Activated T-cell treated with anti-CD3 and anti-CD28 coated beads, Interleukin-2, amount 50 U/mL, for 24 hours (primary cell): ENCODE measurements at regions not wholly inside any gene's neighbourhood (a gene's known extent, or its start where the extent isn't known, plus 50 kb on each side); places are given as distances from the start of the nearest gene placed in this dataset.

Source experiments
- DNase-seq: peaks from one replicate; pipeline ENCODE4 v3.0.0-alpha.2; 2020
- H3K27ac Mint-ChIP-seq: 2 replicates; pipeline ENCODE4 v1.8.0; 2020; ENCODE audit warnings: mild to moderate bottlenecking, mixed read lengths
- H3K27me3 Mint-ChIP-seq: 2 replicates; pipeline ENCODE4 v1.8.0; 2020; ENCODE audit warnings: mixed read lengths
- H3K36me3 Mint-ChIP-seq: 2 replicates; pipeline ENCODE4 v1.8.0; 2020; ENCODE audit warnings: low read depth, mixed read lengths
- H3K4me1 Mint-ChIP-seq: 2 replicates; pipeline ENCODE4 v1.8.0; 2020; ENCODE audit warnings: low read depth, mixed read lengths
- H3K4me3 Mint-ChIP-seq: 2 replicates; pipeline ENCODE4 v1.8.0; 2020; ENCODE audit warnings: mild to moderate bottlenecking, moderate library complexity, mixed read lengths
- H3K9me3 Mint-ChIP-seq: 2 replicates; pipeline ENCODE4 v1.8.0; 2020; ENCODE audit warnings: mixed read lengths

DNA sequence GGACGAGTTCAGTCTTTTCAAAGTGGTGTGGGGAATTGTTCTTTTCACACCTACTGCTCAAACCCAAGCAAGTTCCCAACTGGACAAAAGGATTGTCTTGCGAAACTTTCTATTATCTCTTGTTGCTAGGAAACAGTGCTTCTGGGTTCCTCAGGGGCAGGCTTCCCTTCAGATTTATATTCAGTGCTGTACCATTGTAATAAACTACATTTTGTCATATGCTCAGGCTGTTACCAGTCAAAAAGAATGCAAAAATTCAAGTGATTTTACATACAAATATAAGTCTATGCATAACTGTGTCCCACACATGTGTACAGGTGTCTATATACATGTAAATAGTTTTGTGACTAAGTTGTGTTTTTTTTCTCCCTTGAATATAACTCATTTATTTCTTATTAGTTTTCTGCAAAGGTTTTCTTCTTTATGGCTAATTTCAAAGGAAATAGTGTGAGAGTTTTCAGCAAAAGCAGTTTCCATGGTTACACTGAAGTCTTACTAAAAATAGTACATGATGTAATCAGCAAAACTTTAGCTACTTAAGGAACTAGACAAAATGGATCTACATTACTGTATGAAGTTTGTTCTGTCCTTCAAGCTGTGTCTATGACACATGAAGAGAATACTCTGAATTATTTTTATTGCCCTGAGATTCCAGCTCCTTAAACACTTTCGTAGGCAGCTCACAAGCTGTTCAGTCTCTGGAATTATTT, 430.2 kb upstream of the TMPO start:
- Mint-ChIP-seq H3K36me3 (no peaks in the 10 kb centered on the region), H3K4me3 (no peak overlapping the region), H3K4me1 (no peaks in the 10 kb centered on the region), H3K9me3 (no peaks in the 10 kb centered on the region), H3K27ac (no peak overlapping the region), H3K27me3 (no peaks in the 10 kb centered on the region)
- DNase-seq: no peak

- Mint-ChIP-seq H3K4me3 (no peak overlapping the region), H3K27me3 (no peaks in the 10 kb centered on the region), H3K9me3 (no peaks in the 10 kb centered on the region), H3K27ac (no peak overlapping the region), H3K4me1 (no peaks in the 10 kb centered on the region), H3K36me3 (no peaks in the 10 kb centered on the region)
- no peak for DNase-seq
Observed at GRCh38 chr12:98090731-98091130, 424.7 kb upstream of the TMPO start.

- Mint-ChIP-seq H3K4me1 (no peaks in the 10 kb centered on the region), H3K27ac (no peak overlapping the region), H3K36me3 (no peaks in the 10 kb centered on the region), H3K4me3 (no peak overlapping the region), H3K27me3 (peaks cover 2% of the 10 kb centered on the region), H3K9me3 (peaks cover 3% of the 10 kb centered on the region)
- DNase-seq: no peak
Observed at GRCh38 chr12:98096436-98096835, 419.0 kb upstream of the TMPO start.

DNA sequence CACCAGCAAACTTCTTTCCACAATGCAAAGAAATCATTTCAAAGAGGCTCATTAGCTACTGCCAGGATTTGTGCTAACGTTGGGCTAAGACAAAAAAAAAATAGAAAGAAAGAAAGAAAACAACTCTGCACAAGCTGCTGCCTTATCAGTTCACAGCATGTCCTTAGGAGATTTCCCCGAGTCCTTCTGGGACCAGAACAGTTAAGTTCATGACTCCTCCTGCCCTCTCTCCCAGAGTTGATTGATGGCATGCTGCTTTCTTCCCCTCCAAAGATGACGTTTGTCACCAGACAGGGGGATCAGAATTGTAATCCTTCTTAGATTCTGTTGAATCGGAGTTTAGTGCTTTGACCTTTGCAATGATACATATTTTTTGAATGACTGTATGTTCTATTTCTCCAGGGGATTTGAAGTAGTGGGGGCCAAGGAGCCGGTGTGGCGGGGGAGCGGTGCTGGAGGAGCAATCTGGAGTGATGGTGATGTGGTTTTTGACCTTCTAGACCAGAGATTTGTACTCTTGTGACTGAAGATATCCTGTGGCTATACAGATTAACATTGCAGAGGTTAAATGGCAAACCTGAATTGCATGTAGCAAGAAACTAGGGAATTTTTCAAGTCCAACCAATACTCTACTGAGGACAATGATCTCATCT, 409.2 kb upstream of the TMPO start:
- no peaks in the 10 kb centered on the region for H3K9me3 Mint-ChIP-seq

GRCh38 chr12:98109266-98109665, 406.1 kb upstream of the TMPO start:
- Mint-ChIP-seq H3K36me3 (no peaks in the 10 kb centered on the region), H3K9me3 (no peaks in the 10 kb centered on the region), H3K4me3 (no peak overlapping the region), H3K4me1 (no peaks in the 10 kb centered on the region), H3K27ac (no peak overlapping the region), H3K27me3 (no peaks in the 10 kb centered on the region)
- DNase-seq: no peak

More for the DNA sequence above, 409.2 kb upstream of the TMPO start:
- H3K36me3 Mint-ChIP-seq: no peaks in the 10 kb centered on the region
- no peaks in the 10 kb centered on the region for H3K4me1 Mint-ChIP-seq
- H3K27ac Mint-ChIP-seq: no peak overlapping the region
- peaks cover 2% of the 10 kb centered on the region for H3K27me3 Mint-ChIP-seq
- no peak for DNase-seq
- H3K4me3 Mint-ChIP-seq: no peak overlapping the region

DNA sequence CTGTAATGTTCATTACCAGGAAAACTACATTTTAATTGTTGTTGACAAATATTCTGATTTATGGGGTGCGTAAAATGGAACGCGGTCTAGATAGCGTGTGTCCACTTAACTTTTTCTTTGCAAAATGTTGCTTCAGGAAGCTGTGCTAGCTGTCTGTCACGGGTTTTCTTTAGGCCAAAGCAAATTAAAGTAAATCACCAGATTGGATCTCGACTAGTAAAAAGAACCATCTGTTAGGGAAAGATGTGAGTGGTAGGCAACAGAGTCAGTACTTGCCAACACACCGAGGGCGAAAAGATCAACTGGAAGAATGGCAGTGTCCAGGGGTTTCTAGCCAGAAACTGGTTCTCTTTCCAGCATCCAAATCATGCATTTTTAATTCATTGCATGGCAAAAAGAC, 404.9 kb upstream of the TMPO start:
- DNase-seq: no peak
- Mint-ChIP-seq H3K4me3 (no peak overlapping the region), H3K27me3 (no peaks in the 10 kb centered on the region), H3K27ac (no peak overlapping the region), H3K9me3 (no peaks in the 10 kb centered on the region), H3K36me3 (no peaks in the 10 kb centered on the region), H3K4me1 (no peaks in the 10 kb centered on the region)

- H3K4me1 Mint-ChIP-seq: no peaks in the 10 kb centered on the region
- no peak overlapping the region for H3K4me3 Mint-ChIP-seq
- H3K36me3 Mint-ChIP-seq: no peaks in the 10 kb centered on the region
- no peak for DNase-seq
- H3K27ac Mint-ChIP-seq: no peak overlapping the region
- no peaks in the 10 kb centered on the region for H3K9me3 Mint-ChIP-seq
- H3K27me3 Mint-ChIP-seq: no peaks in the 10 kb centered on the region
Observed at GRCh38 chr12:98113548-98113947, 401.8 kb upstream of the TMPO start.

DNA sequence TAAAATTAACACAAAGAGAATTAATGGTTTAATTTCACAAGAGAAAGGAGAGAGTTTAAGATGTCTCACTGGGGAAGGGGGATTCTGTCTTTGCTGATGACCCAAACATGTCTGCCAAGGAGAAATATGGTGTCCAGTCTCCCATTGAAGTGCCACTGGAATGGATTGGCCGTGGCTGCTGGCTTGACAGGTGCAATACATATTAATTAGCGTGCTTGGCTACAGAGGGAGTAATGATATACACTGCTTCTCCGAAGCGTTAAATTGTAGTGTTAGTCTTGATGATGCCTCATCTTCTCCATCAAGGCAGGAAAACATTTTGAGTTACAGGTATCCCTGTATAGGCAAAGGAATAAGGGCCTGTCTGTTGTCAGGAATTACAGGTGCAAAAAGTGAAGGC, 393.4 kb upstream of the TMPO start:
- no peak overlapping the region for H3K27ac Mint-ChIP-seq
- no peaks in the 10 kb centered on the region for H3K4me1 Mint-ChIP-seq
- H3K36me3 Mint-ChIP-seq: no peaks in the 10 kb centered on the region
- no peak for DNase-seq
- peaks cover 5% of the 10 kb centered on the region for H3K27me3 Mint-ChIP-seq
- H3K9me3 Mint-ChIP-seq: peaks cover 2% of the 10 kb centered on the region
- H3K4me3 Mint-ChIP-seq: no peak overlapping the region

DNA sequence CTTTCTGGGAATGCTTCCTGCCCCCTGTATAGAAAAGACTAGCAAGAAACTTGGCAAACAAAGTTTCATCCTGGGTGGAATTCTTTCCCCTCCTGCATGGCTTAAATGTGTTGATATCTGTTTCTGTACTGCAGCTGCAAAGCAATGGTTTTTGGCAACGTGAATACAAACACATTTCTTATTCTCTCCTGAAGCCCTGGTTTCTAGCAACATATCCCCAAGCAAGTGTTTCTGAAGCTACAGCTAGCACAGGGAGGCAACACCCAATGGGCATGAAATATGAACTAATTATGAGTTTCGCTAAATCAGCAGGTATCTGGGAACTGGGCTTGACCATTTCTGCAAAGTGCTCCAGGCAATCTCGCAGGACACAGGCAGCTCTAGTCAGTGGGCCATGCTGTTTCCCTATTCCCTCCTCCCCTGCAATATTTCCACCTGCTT, 392.3 kb upstream of the TMPO start:
- DNase-seq: no peak

DNA sequence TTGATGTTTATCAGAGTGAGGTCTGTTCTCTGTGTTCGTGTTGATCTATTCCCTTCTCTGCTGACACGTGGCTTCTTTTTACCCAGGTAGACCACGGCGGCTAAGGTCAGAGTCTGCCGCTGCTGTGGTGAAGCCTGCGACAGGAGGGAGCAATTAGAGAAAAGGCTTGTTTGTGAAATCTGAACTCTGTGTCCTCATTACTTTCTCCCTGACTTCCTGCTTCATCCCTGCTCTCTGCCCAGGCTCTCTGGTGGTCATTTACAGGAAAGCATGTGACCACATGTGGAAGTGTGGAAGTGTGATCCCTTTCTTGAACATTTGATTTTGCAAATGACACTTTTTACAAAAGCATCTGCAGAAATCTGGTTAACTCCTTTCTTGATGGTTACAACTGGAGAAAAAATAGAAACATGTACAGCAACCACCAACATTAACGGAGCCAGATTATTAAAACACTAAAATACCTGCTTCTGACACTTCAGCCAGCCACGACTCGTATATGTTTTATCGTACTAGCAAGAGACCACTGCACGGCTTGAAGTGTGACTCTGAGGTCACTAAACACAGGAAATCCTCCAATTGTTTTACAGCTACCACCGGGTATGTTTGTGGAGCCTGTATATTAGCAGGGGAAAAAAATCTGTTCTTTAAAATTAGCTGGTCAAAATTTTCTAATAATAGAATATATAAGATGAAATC, 388.6 kb upstream of the TMPO start:
- H3K4me1 Mint-ChIP-seq: no peaks in the 10 kb centered on the region
- no peak overlapping the region for H3K27ac Mint-ChIP-seq
- no peak for DNase-seq
- peaks cover 2% of the 10 kb centered on the region for H3K9me3 Mint-ChIP-seq
- no peak overlapping the region for H3K4me3 Mint-ChIP-seq
- H3K36me3 Mint-ChIP-seq: no peaks in the 10 kb centered on the region
- H3K27me3 Mint-ChIP-seq: peaks cover 12% of the 10 kb centered on the region

More for the DNA sequence above, 392.3 kb upstream of the TMPO start:
- H3K4me3 Mint-ChIP-seq: no peak overlapping the region
- no peaks in the 10 kb centered on the region for H3K4me1 Mint-ChIP-seq
- peaks cover 9% of the 10 kb centered on the region for H3K27me3 Mint-ChIP-seq
- H3K9me3 Mint-ChIP-seq: peaks cover 2% of the 10 kb centered on the region
- no peak overlapping the region for H3K27ac Mint-ChIP-seq
- no peaks in the 10 kb centered on the region for H3K36me3 Mint-ChIP-seq

GRCh38 chr12:98127336-98127679, 388.1 kb upstream of the TMPO start:
- Mint-ChIP-seq H3K36me3 (no peaks in the 10 kb centered on the region), H3K27ac (no peak overlapping the region), H3K4me3 (no peak overlapping the region), H3K4me1 (no peaks in the 10 kb centered on the region), H3K27me3 (peaks cover 12% of the 10 kb centered on the region), H3K9me3 (peaks cover 2% of the 10 kb centered on the region)
- no peak for DNase-seq

DNA sequence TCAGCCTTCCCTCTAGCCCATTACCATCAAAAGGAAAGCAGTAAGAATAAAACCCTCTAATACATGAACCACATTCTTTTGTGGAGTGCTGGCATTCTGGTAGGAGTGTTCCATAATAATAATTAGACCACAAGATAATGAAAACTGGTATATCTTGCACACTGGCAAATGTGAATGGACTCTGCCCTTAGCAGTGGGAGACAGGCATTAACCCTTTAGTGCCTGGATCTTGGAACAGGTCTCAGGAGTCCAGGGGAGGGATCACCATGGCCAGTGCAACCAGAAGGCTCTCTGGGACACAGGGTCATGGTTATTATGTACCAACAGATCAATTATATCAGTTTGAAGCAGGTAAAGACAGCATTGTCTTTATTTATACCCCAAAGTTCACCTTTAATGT, 387.5 kb upstream of the TMPO start:
- Mint-ChIP-seq H3K9me3 (peaks cover 2% of the 10 kb centered on the region), H3K27ac (no peak overlapping the region), H3K27me3 (peaks cover 12% of the 10 kb centered on the region), H3K4me1 (no peaks in the 10 kb centered on the region), H3K36me3 (no peaks in the 10 kb centered on the region), H3K4me3 (no peak overlapping the region)
- no peak for DNase-seq

GRCh38 chr12:98136544-98136943, 378.8 kb upstream of the TMPO start:
- no peaks in the 10 kb centered on the region for H3K4me1 Mint-ChIP-seq
- H3K27ac Mint-ChIP-seq: no peak overlapping the region
- no peak overlapping the region for H3K4me3 Mint-ChIP-seq
- H3K27me3 Mint-ChIP-seq: no peaks in the 10 kb centered on the region
- no peaks in the 10 kb centered on the region for H3K9me3 Mint-ChIP-seq
- H3K36me3 Mint-ChIP-seq: no peaks in the 10 kb centered on the region
- no peak for DNase-seq

GRCh38 chr12:98137278-98137677, 378.1 kb upstream of the TMPO start:
- H3K4me1 Mint-ChIP-seq: no peaks in the 10 kb centered on the region
- DNase-seq: no peak
- H3K27ac Mint-ChIP-seq: no peak overlapping the region
- no peaks in the 10 kb centered on the region for H3K9me3 Mint-ChIP-seq
- H3K27me3 Mint-ChIP-seq: no peaks in the 10 kb centered on the region
- H3K4me3 Mint-ChIP-seq: no peak overlapping the region
- no peaks in the 10 kb centered on the region for H3K36me3 Mint-ChIP-seq

GRCh38 chr12:98144953-98145352, 370.4 kb upstream of the TMPO start:
- DNase-seq: no peak
- no peaks in the 10 kb centered on the region for H3K27me3 Mint-ChIP-seq
- no peaks in the 10 kb centered on the region for H3K36me3 Mint-ChIP-seq
- H3K4me1 Mint-ChIP-seq: no peaks in the 10 kb centered on the region
- H3K27ac Mint-ChIP-seq: no peak overlapping the region
- H3K9me3 Mint-ChIP-seq: peaks cover 3% of the 10 kb centered on the region
- H3K4me3 Mint-ChIP-seq: no peak overlapping the region
